HG02759 (cell line): ENCODE measurements at regions not wholly inside any gene's neighbourhood (a gene's known extent, or its start where the extent isn't known, plus 50 kb on each side); places are given as distances from the start of the nearest gene placed in this dataset.

Experiments used
- ATAC-seq: cut with Tn5 transposase; IDR thresholded peaks from one replicate; pipeline ENCODE4 v1.9.1; 2021; ENCODE audit warnings: mild to moderate bottlenecking, moderate library complexity; ENCODE audit not compliant: unreplicated experiment

DNA sequence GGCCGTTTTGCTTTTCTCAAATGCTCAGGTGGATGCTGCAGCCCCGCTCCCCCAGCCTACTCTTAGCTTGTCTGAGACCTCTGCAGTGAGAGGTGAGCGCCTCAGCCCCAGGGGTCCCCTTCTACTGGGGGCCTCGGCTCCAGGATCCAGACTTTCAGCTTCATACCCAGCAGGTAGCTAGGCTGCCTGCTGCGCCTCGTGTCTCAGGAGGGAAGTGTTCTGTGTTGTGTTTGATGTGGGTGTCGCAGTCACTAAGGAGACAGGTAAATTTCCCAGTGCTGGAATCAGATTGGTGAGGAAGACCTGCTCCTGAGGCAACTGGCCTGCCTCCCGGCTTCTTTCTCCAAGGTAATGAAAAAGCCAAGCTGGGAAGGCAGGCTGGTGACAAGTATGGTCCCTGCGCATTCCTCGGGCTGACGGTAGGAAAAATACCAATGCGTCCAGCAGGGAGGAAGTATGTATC, 604.0 kb upstream of the SALL1 start:
- no peak for ATAC-seq

DNA sequence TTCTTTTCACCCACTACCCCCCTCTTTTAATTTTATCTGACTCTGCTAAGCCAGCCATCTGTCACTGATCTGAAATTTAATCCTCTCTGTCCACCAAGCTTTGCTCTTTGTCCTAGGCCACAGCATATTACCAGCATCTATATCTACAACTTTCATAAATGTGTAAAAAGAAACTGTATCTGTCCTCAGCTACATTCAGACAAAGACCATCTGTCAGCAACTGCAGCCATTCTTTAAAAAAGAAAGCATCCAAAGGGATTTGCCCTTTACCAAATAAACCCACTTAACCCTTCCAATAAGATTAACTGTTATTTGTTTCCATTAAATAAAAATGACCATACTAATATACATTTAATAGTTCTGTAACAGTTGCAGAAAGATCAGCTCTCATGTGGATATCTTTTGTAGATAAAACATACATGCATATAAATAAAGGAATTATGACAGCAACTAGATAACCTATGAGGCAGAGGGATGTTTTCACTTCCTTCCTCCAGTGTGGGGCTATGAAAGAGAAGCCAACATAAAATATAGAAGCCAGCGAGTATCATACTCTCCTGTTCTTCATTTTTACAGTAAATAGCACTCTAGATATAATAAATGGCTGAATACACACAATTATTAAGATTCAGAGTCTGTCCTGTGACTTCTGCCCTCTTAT, 602.5 kb upstream of the SALL1 start:
- ATAC-seq, result no peak

DNA sequence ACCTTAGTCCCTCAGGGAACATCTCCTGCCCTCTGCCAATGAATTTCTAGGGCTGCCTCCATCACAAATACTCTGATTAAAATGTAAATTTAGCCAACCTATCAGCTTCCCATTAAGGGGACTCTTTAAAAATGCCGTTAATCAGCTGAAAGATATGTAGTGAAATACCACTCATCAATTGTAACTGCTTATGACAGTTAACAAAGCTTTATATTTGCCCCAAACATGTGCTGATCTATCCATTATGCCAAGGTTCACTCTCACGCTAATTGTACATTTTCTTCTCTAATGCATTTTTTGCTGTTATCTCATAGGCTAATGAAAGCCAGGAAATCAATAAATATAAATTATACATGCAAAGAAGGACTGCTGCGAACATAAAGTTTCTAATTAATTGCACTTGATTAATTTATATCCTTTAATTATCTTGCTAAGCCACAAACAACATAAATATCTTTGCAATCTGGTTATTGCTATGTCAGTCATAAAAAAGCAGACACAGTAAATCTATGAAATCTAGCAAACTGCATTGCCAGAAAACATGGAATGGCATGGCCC, 601.4 kb upstream of the SALL1 start:
- ATAC-seq, result no peak

DNA sequence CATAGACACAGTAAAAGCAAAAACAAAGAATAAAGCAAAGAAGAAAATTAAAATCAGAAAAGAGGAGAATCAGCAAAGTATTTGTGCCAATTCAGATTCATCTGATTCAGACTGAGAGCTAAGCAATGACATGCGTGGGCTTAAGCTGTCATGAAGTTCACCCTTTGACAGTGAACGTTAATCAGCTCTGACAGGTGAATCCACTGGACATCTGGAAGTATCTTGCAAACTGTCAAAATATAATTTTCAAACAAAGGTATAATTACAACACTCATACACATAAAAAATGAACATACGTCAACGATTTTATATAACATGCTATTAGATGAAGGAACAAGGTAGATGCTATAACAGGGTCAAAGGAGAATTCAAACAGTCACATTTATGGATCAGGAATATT, 596.3 kb upstream of the SALL1 start:
- no peak for ATAC-seq

DNA sequence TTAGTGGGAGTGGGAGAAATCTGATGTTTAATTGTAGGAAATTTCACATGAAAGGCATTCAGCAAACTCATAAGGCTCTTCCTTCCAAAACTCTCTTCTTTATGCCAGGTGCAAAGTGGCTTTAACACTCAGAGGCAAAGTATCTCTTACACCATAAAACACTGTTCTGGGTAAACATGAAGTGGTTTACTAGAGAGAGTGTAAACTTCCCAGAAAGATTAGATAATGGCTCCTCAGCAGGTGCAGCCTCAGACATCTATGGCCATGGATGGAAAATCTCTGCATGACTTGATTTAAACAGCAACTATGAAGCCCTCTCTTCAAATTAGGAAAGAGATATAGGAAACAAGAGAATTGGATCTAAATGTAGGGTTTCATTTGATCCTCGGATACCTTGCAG, 583.1 kb upstream of the SALL1 start:
- no peak for ATAC-seq

DNA sequence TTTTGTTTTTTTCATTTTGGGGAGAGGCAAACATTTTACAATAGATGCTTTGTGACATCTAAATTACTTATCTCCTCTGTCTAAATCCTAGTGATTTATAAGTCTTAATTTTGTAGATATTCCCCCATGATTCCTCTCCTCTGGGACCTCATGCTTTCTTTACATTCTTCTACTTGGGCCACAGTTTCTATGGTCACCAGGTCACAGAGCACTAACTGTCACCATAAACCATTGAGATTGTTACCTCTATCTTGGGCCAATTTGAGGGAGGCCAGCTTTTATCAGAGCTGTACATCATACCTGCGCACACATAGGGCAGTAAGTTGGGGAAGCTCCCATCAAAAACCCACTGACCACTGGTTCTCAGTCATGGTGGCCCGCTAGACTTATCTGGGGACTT, 582.1 kb upstream of the SALL1 start:
- no peak for ATAC-seq

DNA sequence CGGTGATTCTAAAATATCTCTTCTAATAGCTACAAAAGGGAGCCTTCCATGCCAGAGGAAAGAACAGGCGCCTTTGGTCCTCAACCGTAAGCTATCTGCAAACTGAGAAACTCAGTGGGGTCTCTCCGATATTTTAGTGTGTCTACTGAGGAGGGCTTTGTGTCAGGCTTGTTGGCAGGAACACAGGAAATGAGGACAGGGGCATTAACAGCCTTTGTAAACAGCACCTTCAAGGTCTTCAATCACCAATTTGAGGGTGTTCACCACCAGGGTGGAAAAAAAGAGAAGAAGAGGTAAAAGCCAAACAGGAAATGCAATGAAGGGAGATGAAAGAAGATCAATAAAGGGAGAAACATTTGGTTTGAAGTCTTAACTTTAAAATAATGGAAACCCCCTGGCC, 580.1 kb upstream of the SALL1 start:
- no peak for ATAC-seq

DNA sequence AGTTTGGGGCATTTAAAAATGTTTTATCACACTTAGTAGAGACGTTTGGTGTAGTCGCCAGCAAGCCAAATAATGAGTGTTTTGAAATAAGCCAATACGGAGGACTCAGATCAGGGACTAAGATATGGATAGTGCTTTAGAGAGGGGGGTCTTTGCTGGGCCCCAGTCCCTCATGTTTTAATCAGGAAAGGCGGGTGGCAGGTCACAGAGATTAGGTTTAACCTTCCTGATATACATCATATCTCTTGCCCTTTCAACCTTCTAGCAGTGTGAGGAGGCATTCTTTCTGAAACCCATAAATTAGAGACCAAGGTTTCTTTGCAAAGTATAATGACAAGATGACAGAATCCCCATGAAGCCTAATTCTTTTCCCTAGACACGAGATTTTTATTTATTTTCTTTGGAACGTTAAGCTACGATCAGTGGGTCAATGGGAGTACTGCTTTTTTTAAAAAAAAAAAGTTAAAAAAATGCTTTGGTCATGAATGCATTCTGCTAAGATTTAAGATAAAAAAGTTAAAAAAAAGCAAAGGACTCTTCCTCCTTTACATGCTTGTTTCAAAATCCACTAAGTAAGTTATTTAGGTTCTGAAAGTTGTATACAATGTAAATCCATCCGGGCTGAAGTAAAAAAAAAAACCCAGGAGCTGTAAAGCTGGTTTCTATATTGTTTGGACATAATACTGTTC, 572.1 kb upstream of the SALL1 start:
- no peak for ATAC-seq

DNA sequence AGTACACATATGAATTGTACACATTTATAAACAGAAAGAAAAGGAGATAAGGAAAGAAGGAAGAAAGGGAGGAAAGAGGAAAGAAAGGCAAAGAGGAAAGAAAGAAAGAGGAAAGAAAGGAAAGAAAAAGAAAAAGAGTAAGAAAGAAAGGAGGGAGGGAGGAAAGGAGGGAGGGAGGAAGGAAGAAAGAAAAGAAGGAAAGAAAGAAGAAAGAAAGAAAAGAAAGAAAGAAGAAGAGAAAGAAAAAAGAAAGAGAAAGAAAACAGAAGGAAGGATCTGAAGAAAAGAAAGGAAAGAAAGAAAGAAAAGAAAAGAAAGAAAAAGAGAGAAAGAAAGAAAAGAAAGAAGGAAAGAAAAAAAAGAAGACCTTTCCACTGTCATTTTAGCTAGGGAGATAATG, 571.4 kb upstream of the SALL1 start:
- no peak for ATAC-seq

DNA sequence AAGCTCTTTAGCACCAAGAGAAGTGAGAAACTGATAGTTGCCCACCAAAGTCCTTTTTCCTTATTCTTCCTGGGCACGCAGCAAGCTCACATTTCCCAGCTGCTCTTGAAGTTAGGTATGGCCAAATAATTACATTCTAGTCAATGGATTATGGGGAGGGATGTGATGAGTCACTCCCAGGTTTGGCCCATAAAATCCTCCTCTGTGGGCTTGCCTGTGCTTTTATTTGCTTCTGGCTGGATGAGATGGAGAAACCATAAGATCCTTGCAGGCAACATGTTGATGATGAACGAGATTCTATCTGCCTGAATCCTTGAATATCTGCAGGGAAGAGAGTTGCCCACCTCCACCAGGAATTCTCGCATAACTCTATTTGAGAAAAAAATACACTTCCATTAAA, 568.3 kb upstream of the SALL1 start:
- no peak for ATAC-seq

DNA sequence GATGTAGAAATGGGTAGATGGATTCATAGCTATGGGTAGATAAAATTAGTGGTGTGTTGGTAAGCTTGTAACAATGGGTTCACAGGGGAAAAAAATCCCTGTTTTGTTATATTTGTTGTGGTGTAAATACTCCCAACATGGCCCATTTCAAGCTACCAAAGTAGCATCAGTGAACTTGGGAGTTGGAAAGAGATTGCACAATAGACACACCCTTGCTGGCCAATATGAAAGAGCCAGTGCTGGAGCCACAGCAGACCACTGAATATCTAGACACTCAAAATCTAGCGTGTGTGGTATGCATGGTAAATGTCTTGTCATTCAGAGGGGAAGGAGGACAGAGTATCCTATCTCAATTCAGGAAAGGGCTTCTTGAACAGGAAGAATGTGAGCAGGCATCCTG, 565.1 kb upstream of the SALL1 start:
- ATAC-seq, result no peak

DNA sequence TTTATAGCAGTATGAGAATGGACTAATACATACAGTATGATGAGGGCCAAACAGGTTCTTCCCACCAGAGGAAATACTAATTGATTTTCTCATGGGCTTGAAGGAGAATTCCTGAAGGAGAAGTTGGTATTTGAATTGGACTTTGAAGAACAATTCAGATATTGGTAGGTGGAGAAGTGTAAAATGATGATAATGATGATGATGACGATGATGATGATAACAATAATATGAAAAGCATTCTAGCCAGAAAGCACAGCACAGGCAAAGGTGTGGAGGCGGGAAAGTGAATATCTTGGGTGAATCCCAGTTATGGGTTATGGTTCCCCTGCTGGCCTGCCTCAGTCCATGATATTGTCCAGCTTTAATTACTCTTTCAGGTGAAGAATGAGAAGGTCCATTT, 562.4 kb upstream of the SALL1 start:
- ATAC-seq, result no peak

DNA sequence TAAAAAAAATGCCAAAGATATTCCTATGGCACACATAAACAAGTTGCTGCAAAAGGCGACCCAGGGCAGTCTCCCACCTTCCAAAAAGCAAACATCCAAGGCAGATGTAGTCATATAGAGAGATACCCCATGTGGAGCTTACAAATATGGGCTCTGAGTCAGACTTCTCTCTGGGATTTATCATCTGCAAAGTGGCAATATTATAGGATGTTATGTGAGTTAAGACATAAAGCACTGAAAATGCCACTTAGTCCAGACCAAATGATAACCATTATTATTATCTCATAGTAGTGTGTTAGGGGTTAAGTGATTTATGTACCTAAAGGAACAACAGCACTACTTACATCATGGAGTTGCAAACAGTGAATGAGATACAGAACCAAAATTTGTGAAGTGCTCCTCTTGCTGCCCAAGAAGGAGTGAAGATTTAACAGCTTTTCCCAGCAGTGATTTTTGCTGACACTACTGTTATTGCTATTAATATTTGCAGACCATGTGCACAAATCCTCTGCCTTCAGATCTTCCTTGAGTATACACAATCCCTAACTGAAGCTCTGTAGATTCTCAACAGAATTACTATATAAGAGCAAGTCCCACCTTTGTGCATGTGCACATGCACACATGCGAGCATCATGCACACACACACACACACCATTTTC, 560.0 kb upstream of the SALL1 start:
- no peak for ATAC-seq

DNA sequence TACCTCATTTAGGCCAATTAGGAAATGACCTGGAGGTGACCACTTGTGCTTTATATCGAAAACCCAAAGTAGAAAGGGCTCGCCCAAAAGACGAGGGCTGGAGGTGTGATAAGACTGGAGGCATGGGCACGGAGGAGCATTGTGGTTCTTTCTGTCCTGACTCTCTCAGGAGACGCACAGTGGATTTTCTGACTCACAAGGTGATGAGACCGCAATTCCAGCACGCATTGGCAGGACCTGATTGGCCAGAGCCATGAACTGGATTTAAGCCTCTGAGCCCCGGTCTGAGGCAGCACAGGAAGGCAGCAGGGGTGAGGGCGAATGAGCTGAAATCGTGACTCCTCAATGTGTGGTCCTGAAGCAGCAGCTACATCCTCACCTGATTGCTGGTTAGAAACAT, 559.1 kb upstream of the SALL1 start:
- ATAC-seq, result no peak

DNA sequence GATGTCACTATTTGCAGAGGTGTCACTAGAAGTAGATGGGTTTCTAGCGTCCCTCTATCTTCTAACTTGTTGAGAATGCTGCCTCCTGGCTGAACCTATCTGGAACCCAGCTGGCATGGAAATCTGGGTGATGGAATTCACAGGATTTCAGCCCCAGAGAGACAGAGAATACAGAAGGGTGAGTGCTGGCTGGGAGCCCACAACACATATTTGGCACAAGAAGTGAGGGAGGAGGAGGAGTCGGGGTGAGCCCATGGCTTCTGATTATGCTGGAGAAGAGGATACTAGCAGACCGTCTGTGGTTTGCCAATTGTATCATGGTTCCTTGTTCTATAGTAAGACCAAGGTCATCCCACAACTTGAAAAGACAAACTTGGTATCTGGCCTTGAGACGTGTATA, 557.8 kb upstream of the SALL1 start:
- no peak for ATAC-seq

DNA sequence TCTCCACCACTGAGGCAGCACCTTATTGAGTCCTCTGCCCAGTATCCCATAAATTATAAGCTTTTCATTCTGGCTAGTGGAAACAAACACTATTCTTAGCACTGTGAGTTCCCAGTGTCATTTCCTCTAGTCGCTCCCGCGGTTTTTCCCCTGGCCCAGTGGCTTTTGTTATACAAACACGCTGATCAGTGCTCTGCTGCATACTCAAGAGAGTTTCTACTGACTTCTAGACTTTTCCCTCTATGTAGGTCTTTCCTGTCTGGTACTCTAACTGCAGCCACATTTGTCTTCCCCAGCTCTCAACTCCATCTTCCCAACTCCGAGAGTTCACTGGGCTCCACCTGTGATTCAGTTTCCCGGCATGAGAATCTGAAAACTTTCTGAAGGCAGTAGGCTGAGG, 556.6 kb upstream of the SALL1 start:
- no peak for ATAC-seq

DNA sequence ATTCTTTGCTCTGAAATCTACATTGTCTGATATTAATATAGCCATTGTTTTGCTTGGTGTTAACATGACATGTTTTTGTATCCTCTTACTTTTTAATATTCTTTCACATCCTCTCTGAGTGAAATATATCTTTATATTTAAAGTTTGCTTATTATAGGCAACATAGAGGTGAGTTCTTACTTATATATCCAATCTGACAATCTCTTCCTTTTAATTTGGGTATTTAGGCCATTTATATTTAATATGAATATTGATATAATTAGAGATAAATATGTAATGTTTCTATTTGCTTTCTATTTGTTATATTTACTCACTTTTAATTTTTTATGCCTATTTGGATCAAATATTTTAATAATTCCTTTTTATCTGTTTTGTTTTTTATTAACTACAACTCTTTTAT, 554.1 kb upstream of the SALL1 start:
- no peak for ATAC-seq

DNA sequence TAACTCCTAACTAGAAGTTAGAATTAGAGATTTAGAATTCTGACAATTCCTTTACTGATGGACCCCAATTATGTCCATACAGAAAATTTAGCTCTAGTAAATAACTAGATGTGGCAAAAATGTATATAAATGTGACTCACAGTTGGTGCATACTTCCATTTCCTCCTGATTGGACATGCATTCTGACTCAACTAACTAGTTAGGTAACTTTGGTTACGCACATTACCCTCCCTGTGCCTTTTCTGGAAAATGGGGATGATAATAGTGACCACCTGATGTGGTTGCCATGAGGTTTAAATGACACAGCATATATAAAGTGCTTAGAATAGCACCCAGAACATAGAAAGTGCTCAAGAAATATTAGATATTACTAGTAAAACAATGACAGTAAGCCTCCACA, 550.0 kb upstream of the SALL1 start:
- ATAC-seq, result no peak

DNA sequence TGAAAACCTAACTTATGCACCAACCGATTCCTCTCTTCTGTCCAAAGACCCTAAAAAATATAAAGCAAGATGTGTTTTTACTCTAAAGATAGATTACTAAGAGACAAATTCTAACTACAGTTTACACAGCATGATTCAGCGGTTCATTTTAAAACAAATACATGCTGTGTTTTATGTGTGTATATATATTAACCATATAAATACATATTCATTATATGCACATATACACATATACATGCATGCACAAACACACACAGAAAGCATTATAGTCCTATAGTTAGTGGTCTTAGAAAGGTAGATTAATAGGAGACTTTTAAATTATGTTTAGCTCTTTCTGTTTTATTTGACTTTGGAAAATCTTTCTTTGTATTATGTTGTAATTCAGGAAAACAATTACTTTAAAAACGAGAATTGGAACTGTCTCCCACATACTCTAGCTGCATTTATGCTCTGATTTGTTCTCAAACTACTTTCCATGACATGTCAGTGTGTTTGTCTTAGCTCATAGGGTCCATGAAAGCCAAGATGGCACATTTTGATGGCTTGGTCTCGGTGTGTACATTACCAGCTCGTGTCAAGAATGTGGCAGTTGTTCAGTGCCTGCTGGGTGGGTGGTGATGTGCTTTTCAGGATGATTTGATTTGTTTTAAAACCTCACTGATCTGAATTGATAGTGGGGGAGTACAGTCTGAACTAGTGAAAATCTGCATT, 548.8 kb upstream of the SALL1 start:
- ATAC-seq, result no peak

DNA sequence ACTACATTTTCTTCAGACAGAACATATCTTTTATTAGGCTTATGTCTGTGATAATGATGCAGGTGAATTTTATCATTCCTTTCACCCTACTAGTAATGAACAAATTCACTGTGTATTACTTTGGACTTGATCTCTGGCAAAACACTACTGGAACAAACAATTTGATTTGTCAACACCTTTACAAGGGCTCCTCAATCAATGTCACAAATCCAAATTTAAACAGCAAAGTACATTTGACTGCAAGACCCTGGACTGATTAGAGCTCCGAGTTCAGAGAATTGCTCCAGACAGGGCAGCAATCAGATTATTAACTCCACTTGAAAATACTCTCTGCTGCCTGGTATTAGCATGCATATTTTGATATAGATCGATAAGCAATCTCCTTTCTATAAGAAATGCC, 547.6 kb upstream of the SALL1 start:
- no peak for ATAC-seq

DNA sequence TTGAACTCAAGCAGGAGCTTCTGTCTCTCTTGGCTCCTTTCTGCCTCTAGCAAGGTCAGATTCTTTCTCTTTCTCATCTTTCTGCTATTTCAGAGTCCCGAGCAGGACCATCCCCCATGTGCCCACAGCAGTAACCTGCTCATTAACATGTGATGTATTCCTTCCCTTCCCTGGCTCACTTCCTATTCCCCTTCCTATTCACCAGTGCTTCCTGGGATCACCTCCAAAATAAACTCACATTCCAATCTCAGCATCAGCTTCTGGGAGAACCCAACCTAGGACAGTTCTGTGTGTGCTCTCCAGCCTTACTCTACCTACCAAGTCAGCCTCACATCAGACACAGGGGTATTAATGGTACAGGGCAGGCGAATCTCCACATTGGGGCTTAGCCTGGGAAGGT, 546.4 kb upstream of the SALL1 start:
- ATAC-seq, result no peak
